HG03575 (cell line): ENCODE measurements at regions not wholly inside any gene's neighbourhood (a gene's known extent, or its start where the extent isn't known, plus 50 kb on each side); places are given as distances from the start of the nearest gene placed in this dataset.
"Not testable (repeated sequence)": the region's sequence is repeated elsewhere in the genome, so short reads cannot be mapped to it uniquely, and the experiment has no call there.

Source experiments
- ATAC-seq: cut with Tn5 transposase; IDR thresholded peaks from one replicate; pipeline ENCODE4 v1.9.1; 2021; ENCODE audit not compliant: unreplicated experiment, insufficient number of reproducible peaks, low FRiP score; ENCODE audit errors: extremely low read depth

- no peak for ATAC-seq
Observed at GRCh38 chr9:30995956-30996738, 1388.3 kb upstream of the ACO1 start.

GRCh38 chr9:30996761-30997160 lies 1387.7 kb upstream of the ACO1 start:
- no peak for ATAC-seq

- ATAC-seq = no peak
Observed at GRCh38 chr9:30997291-30997690, 1387.2 kb upstream of the ACO1 start.

GRCh38 chr9:31005086-31005665 lies 1379.3 kb upstream of the ACO1 start:
- no peak for ATAC-seq

- ATAC-seq = no peak
Observed at GRCh38 chr9:31013371-31013770, 1371.1 kb upstream of the ACO1 start.

- no peak for ATAC-seq
Observed at GRCh38 chr9:31023847-31024246, 1360.6 kb upstream of the ACO1 start.

- no peak for ATAC-seq
Observed at GRCh38 chr9:31027678-31028077, 1356.8 kb upstream of the ACO1 start.

GRCh38 chr9:31028137-31028536 lies 1356.3 kb upstream of the ACO1 start:
- ATAC-seq = no peak

- no peak for ATAC-seq
Observed at GRCh38 chr9:31030741-31031202, 1353.7 kb upstream of the ACO1 start.

- no peak for ATAC-seq
Observed at GRCh38 chr9:31032206-31032605, 1352.2 kb upstream of the ACO1 start.

GRCh38 chr9:31034311-31034710 lies 1350.1 kb upstream of the ACO1 start:
- ATAC-seq = no peak

GRCh38 chr9:31040564-31040963 lies 1343.9 kb upstream of the ACO1 start:
- ATAC-seq = no peak

GRCh38 chr9:31045810-31046209 lies 1338.6 kb upstream of the ACO1 start:
- no peak for ATAC-seq

- not testable (repeated sequence) for ATAC-seq
Observed at GRCh38 chr9:31061592-31061991, 1322.9 kb upstream of the ACO1 start.

GRCh38 chr9:31065691-31066090 lies 1318.8 kb upstream of the ACO1 start:
- ATAC-seq = no peak

GRCh38 chr9:31067418-31067817 lies 1317.0 kb upstream of the ACO1 start:
- no peak for ATAC-seq

GRCh38 chr9:31071606-31072286 lies 1312.7 kb upstream of the ACO1 start:
- no peak for ATAC-seq

- ATAC-seq = no peak
Observed at GRCh38 chr9:31078175-31078574, 1306.3 kb upstream of the ACO1 start.

- ATAC-seq = no peak
Observed at GRCh38 chr9:31084350-31084749, 1300.1 kb upstream of the ACO1 start.

GRCh38 chr9:31089549-31090221 lies 1294.8 kb upstream of the ACO1 start:
- ATAC-seq = no peak
